ENCODE measurements at regions not wholly inside any gene's neighbourhood (a gene's known extent, or its start where the extent isn't known, plus 50 kb on each side); places are given as distances from the start of the nearest gene placed in this dataset.

DNA sequence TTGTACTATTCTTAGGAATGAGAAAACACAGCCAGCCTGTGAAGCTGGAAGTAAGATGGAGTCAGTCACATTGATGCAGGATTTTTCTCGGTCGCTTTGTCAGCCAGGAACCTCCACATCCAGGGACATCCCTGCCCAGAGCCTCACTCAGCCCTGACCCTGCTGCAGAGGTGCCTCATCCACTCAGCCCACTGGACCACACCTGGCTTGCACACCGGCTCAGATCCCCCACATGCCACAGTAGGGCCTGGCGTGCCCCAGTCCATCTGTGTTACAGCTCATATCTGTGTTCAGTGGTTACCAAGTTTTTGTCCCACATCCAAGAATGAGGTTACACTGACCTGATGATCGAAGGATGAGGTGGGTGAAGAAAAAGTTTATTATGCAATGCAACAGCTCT is 1315.4 kb downstream of the SLITRK1 start:
- Histone ChIP-seq H3K4me2 (ENCODE audit: low read length) (no peak overlapping the region), H3K9ac (ENCODE audit: low read length) (no peak overlapping the region), H3K9me3 (ENCODE audit: low read length) (no peaks in the 10 kb centered on the region), H3K27ac (ENCODE audit: low read length) (no peak overlapping the region), H3K79me2 (replicated peaks; ENCODE audit: insufficient read depth, low read length) (no peaks in the 10 kb centered on the region), H3K9me2 (ENCODE audit: insufficient read depth, low read length) (no peaks in the 10 kb centered on the region), H3F3A (ENCODE audit: insufficient read depth, low read length, poor library complexity, severe bottlenecking) (no peaks in the 10 kb centered on the region), H3K36me3 (ENCODE audit: insufficient read depth, low read length) (no peaks in the 10 kb centered on the region), H3K27me3 (ENCODE audit: insufficient read depth, low read depth, low read length) (no peaks in the 10 kb centered on the region), H3K4me3 (ENCODE audit: low read length) (no peak overlapping the region), H4K20me1 (ENCODE audit: insufficient read depth) (no peaks in the 10 kb centered on the region), H2AFZ (ENCODE audit: low read depth, low read length) (no peak overlapping the region)
- no peak for TF ChIP-seq TAF1 (IDR thresholded peaks at IDR 0.05; ENCODE audit: low read depth)
- TF ChIP-seq SMC3 (conservative IDR thresholded peaks at IDR 0.05; ENCODE audit: poor library complexity), result no peak
- TF ChIP-seq, protein P1, sequence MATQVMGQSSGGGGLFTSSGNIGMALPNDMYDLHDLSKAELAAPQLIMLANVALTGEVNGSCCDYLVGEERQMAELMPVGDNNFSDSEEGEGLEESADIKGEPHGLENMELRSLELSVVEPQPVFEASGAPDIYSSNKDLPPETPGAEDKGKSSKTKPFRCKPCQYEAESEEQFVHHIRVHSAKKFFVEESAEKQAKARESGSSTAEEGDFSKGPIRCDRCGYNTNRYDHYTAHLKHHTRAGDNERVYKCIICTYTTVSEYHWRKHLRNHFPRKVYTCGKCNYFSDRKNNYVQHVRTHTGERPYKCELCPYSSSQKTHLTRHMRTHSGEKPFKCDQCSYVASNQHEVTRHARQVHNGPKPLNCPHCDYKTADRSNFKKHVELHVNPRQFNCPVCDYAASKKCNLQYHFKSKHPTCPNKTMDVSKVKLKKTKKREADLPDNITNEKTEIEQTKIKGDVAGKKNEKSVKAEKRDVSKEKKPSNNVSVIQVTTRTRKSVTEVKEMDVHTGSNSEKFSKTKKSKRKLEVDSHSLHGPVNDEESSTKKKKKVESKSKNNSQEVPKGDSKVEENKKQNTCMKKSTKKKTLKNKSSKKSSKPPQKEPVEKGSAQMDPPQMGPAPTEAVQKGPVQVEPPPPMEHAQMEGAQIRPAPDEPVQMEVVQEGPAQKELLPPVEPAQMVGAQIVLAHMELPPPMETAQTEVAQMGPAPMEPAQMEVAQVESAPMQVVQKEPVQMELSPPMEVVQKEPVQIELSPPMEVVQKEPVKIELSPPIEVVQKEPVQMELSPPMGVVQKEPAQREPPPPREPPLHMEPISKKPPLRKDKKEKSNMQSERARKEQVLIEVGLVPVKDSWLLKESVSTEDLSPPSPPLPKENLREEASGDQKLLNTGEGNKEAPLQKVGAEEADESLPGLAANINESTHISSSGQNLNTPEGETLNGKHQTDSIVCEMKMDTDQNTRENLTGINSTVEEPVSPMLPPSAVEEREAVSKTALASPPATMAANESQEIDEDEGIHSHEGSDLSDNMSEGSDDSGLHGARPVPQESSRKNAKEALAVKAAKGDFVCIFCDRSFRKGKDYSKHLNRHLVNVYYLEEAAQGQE (IDR thresholded peaks at IDR 0.05; ENCODE audit: borderline replicate concordance), result no peak

- TF ChIP-seq EZH2 (IDR thresholded peaks at IDR 0.05; ENCODE audit: borderline replicate concordance, insufficient read depth, low read length, poor library complexity, severe bottlenecking) (no peak), TAF1 (IDR thresholded peaks at IDR 0.05; ENCODE audit: low read depth) (no peak), RAD21 (conservative IDR thresholded peaks at IDR 0.05) (no peak), EP300 (conservative IDR thresholded peaks at IDR 0.05; ENCODE audit: poor library complexity, severe bottlenecking) (no peak), SMC3 (conservative IDR thresholded peaks at IDR 0.05; ENCODE audit: poor library complexity) (no peak), POLR2AphosphoS5 (IDR thresholded peaks at IDR 0.05) (no peak), CTCF (IDR thresholded peaks at IDR 0.05; ENCODE audit: poor library complexity, severe bottlenecking) (no peak), MXI1 (conservative IDR thresholded peaks at IDR 0.05; ENCODE audit: poor library complexity, severe bottlenecking) (no peak)
- TF ChIP-seq, protein P1 (IDR thresholded peaks at IDR 0.05; ENCODE audit: borderline replicate concordance), result no peak
- Histone ChIP-seq H3F3A (ENCODE audit: insufficient read depth, low read length, poor library complexity, severe bottlenecking) (no peaks in the 10 kb centered on the region), H3K4me3 (ENCODE audit: low read length) (no peak overlapping the region), H3K9ac (ENCODE audit: low read length) (no peak overlapping the region), H3K27ac (ENCODE audit: low read length) (no peak overlapping the region), H3K9me3 (ENCODE audit: low read length) (no peaks in the 10 kb centered on the region), H3K9me2 (ENCODE audit: insufficient read depth, low read length) (no peaks in the 10 kb centered on the region), H3K4me2 (ENCODE audit: low read length) (no peak overlapping the region), H4K20me1 (ENCODE audit: insufficient read depth) (no peaks in the 10 kb centered on the region), H3K79me2 (replicated peaks; ENCODE audit: insufficient read depth, low read length) (no peaks in the 10 kb centered on the region), H3K27me3 (ENCODE audit: insufficient read depth, low read depth, low read length) (no peaks in the 10 kb centered on the region), H2AFZ (ENCODE audit: low read depth, low read length) (no peak overlapping the region), H3K36me3 (ENCODE audit: insufficient read depth, low read length) (no peaks in the 10 kb centered on the region)
Observed at GRCh38 chr13:82565201-82565600, 1317.1 kb downstream of the SLITRK1 start.
